Right lobe of liver (tissue), 6 donors: ENCODE measurements at regions not wholly inside any gene's neighbourhood (a gene's known extent, or its start where the extent isn't known, plus 50 kb on each side); places are given as distances from the start of the nearest gene placed in this dataset.

Experiments used
- ATAC-seq, 4 donors: fragments of 200-7000 bp; cut with Tn5 transposase; one replicate each; pipeline ENCODE4 v1.9.1; 2020; ENCODE audit warnings: mild to moderate bottlenecking in 4 of 4, moderate library complexity in 4 of 4
- DNase-seq, 3 donors: peaks; one replicate each; pipeline ENCODE4 v3.0.0-alpha.2; 2020
- H3K27ac ChIP-seq, 3 donors: fragments of 200-600 bp; one replicate each; pipeline ENCODE4 v1.8.0; 2022
- H3K27me3 ChIP-seq, 2 donors: fragments of 200-600 bp; one replicate each; pipeline ENCODE4 v1.8.0; 2022
- H3K36me3 ChIP-seq, 4 donors: fragments of 200-600 bp; sonication (generic) in 1 of 4; one replicate each; pipeline versions ENCODE4 v1.5.1 to v1.8.0; 2017 to 2022; ENCODE audit warnings: control low read depth in 1 of 4
- H3K4me1 ChIP-seq, 4 donors: fragments of 200-600 bp; sonication (generic) in 1 of 4; one replicate each; pipeline versions ENCODE4 v1.5.1 to v1.8.0; 2017 to 2022; ENCODE audit warnings: control low read depth in 1 of 4
- H3K4me3 ChIP-seq, 3 donors: fragments of 200-600 bp; one replicate each; pipeline ENCODE4 v1.8.0; 2022
- H3K9me3 ChIP-seq, 4 donors: fragments of 200-600 bp; sonication (generic) in 1 of 4; one replicate each; pipeline versions ENCODE4 v1.5.1 to v1.8.0; 2017 to 2022; ENCODE audit warnings: control low read depth in 1 of 4
- CTCF ChIP-seq, 4 donors: fragments of 200-600 bp in 3 of 4; fragments of 450-650 bp in 1 of 4; IDR thresholded peaks; one replicate each; pipeline versions ENCODE4 v1.5.1 to v1.8.0; 2016 to 2022; ENCODE audit warnings: antibody characterized with exemption in 4 of 4, mild to moderate bottlenecking in 2 of 4
- POLR2A ChIP-seq: fragments of 450-650 bp; IDR thresholded peaks from one replicate; pipeline ENCODE4 v1.6.1; 2017; ENCODE audit warnings: antibody characterized with exemption, mild to moderate bottlenecking
- WGBS: methylation state at CpG from one replicate; pipeline ENCODE4 v1.1.6; 2018; ENCODE audit warnings: low coverage, low lambda C conversion rate; ENCODE audit not compliant: insufficient coverage; ENCODE audit errors: missing lambda C conversion rate; 5-methylcytosine and 5-hydroxymethylcytosine counted together
- intact Hi-C, 2 donors: fragments of 100-400 bp; cut with DNase I; formaldehyde crosslinking; loops; one replicate each; pipeline versions ENCODE4 v1.11.2 to v1.14.1; 2022
- donor health status: DM: no; HTN: yes; CAD: no.
- donor health status: DM: no; HTN: no; CAD: no.
- donor health status: DM: no; HTN: no; CAD: no.
- donor health status: DM: no; HTN: yes; CAD: no.
- donor health status: DM: no; HTN: yes; CAD: no.

- Histone ChIP-seq H3K36me3 (no peaks in the 10 kb centered on the region), H3K27me3 (no peaks in the 10 kb centered on the region), H3K9me3 (no peaks in the 10 kb centered on the region), H3K4me3 (no peak overlapping the region), H3K4me1 (no peaks in the 10 kb centered on the region), H3K27ac (no peak overlapping the region)
- 70% methylated on average over 6 of the region's 6 CpGs for WGBS
- DNase-seq (no peak), ATAC-seq (no peak)
- TF ChIP-seq CTCF (IDR thresholded peaks at IDR 0.05) = no peak
- no peak for TF ChIP-seq POLR2A
- intact Hi-C loops = no loop called here
These were observed 482.9 kb upstream of the AKR1E2 start for GRCh38 chr10:4343091-4343490.

- ATAC-seq (no peak), DNase-seq (no peak)
- 77% methylated on average over 3 of the region's 3 CpGs for WGBS
- Histone ChIP-seq H3K4me1 (no peaks in the 10 kb centered on the region), H3K27me3 (no peaks in the 10 kb centered on the region), H3K4me3 (no peak overlapping the region), H3K36me3 (no peaks in the 10 kb centered on the region), H3K27ac (no peak overlapping the region), H3K9me3 (no peaks in the 10 kb centered on the region)
- intact Hi-C loops = no loop called here
- TF ChIP-seq POLR2A = no peak
- no peak for TF ChIP-seq CTCF (IDR thresholded peaks at IDR 0.05)
These were observed 487.2 kb upstream of the AKR1E2 start for GRCh38 chr10:4338768-4339167.

GRCh38 chr10:4337563-4337962 lies 488.4 kb upstream of the AKR1E2 start:
- ATAC-seq (no peak), DNase-seq (no peak)
- intact Hi-C loops = no loop called here
- WGBS = 49% methylated on average over 2 of the region's 2 CpGs
- H3K4me1 ChIP-seq = no peaks in the 10 kb centered on the region
- no peaks in the 10 kb centered on the region for H3K27me3 ChIP-seq
- no peak overlapping the region for H3K4me3 ChIP-seq
- no peak overlapping the region for H3K27ac ChIP-seq
- no peaks in the 10 kb centered on the region for H3K36me3 ChIP-seq
- H3K9me3 ChIP-seq = no peaks in the 10 kb centered on the region
- no peak for TF ChIP-seq CTCF (IDR thresholded peaks at IDR 0.05)
- TF ChIP-seq POLR2A = no peak

GRCh38 chr10:4334871-4335270 lies 491.1 kb upstream of the AKR1E2 start:
- TF ChIP-seq POLR2A = no peak
- no peak overlapping the region for H3K27ac ChIP-seq
- no peaks in the 10 kb centered on the region for H3K36me3 ChIP-seq
- no peaks in the 10 kb centered on the region for H3K4me1 ChIP-seq
- H3K27me3 ChIP-seq = no peaks in the 10 kb centered on the region
- WGBS = 64% methylated on average over 5 of the region's 5 CpGs
- no peak overlapping the region for H3K4me3 ChIP-seq
- ATAC-seq (no peak), DNase-seq (no peak)
- no peaks in the 10 kb centered on the region for H3K9me3 ChIP-seq
- intact Hi-C loops = no loop called here

- TF ChIP-seq POLR2A (no peak), CTCF (IDR thresholded peaks at IDR 0.05) (no peak)
- no peak overlapping the region for H3K27ac ChIP-seq
- no peaks in the 10 kb centered on the region for H3K36me3 ChIP-seq
- no peaks in the 10 kb centered on the region for H3K4me1 ChIP-seq
- 36% methylated on average over 6 of the region's 6 CpGs for WGBS
- H3K4me3 ChIP-seq = no peak overlapping the region
- DNase-seq = no peak
- intact Hi-C loops = no loop called here
- no peaks in the 10 kb centered on the region for H3K9me3 ChIP-seq
- no peaks in the 10 kb centered on the region for H3K27me3 ChIP-seq
- no peak for ATAC-seq
These were observed 492.0 kb upstream of the AKR1E2 start for GRCh38 chr10:4334015-4334414.
